GM18873 (cell line): ENCODE measurements at regions not wholly inside any gene's neighbourhood (a gene's known extent, or its start where the extent isn't known, plus 50 kb on each side); places are given as distances from the start of the nearest gene placed in this dataset.

ENCODE experiments used
- ATAC-seq: cut with Tn5 transposase; IDR thresholded peaks from one replicate; pipeline ENCODE4 v1.9.1; 2021; ENCODE audit warnings: mild to moderate bottlenecking, moderate library complexity, moderate number of reproducible peaks; ENCODE audit not compliant: unreplicated experiment, low FRiP score

GRCh38 chr12:27178723-27179399, 65.2 kb upstream of the STK38L start:
- no peak for ATAC-seq

- peak; percentile 95 for ATAC-seq
Observed at GRCh38 chr12:27179400-27180214, 64.5 kb upstream of the STK38L start.

GRCh38 chr12:27180906-27181505, 63.1 kb upstream of the STK38L start:
- no peak for ATAC-seq

GRCh38 chr12:27183342-27183741, 60.7 kb upstream of the STK38L start:
- no peak for ATAC-seq

- ATAC-seq, result peak; percentile 91
Observed at GRCh38 chr12:27185234-27186021, 58.7 kb upstream of the STK38L start.

- ATAC-seq, result no peak
Observed at GRCh38 chr12:27186022-27186839, 57.9 kb upstream of the STK38L start.

- no peak for ATAC-seq
Observed at GRCh38 chr12:27187697-27188096, 56.4 kb upstream of the STK38L start.

- ATAC-seq, result no peak
Observed at GRCh38 chr12:27190761-27191160, 53.3 kb upstream of the STK38L start.

GRCh38 chr12:27191531-27191930, 52.6 kb upstream of the STK38L start:
- ATAC-seq, result no peak

GRCh38 chr12:27192118-27192802, 51.8 kb upstream of the STK38L start:
- no peak for ATAC-seq

- no peak for ATAC-seq
Observed at GRCh38 chr12:27193106-27193505, 51.0 kb upstream of the STK38L start.

- no peak for ATAC-seq
Observed at GRCh38 chr12:27193854-27194544, 50.1 kb upstream of the STK38L start.
